Mammary epithelial cell (primary cell): ENCODE measurements at regions not wholly inside any gene's neighbourhood (a gene's known extent, or its start where the extent isn't known, plus 50 kb on each side); places are given as distances from the start of the nearest gene placed in this dataset.
"Not testable (repeated sequence)": the region's sequence is repeated elsewhere in the genome, so short reads cannot be mapped to it uniquely, and the experiment has no call there.

Experiments
- CTCF ChIP-seq, 2 donors: IDR thresholded peaks in 1 of 2; conservative IDR thresholded peaks in 1 of 2; 2 replicates each; pipeline ENCODE4 v1.5.1; 2011 to 2012; ENCODE audit warnings: inconsistent platforms in 2 of 2, low read length in 2 of 2, mild to moderate bottlenecking in 2 of 2, control low read depth in 1 of 2, low read depth in 1 of 2; ENCODE audit not compliant: insufficient read depth in 1 of 2; ENCODE audit errors: extremely low read depth in 1 of 2
- EZH2 ChIP-seq: IDR thresholded peaks from 2 replicates; pipeline ENCODE4 v1.6.1; 2012; ENCODE audit warnings: low read length, inconsistent platforms, borderline replicate concordance

DNA sequence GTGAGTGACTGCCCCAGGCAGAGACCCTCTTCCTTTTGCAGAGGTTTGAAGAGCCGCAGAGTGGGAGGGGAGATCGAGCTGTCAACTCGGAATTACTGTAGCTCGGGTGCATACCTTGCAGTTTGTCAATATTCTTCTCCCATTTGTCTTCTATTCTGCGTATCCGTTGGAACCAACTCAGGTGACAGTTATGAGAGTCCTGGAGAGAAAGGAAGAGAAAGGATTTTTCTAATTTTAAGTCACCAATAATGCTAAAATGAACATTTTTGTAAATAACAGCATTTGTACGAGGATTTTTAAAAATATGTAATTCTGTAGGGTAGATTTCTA is 1393.4 kb downstream of the CDH12 start:
- not testable (repeated sequence) for TF ChIP-seq CTCF (conservative IDR thresholded peaks at IDR 0.05 in 1 of 2, IDR thresholded peaks at IDR 0.05 in 1 of 2; ENCODE audit: extremely low read depth in 1 of 2, insufficient read depth in 1 of 2, low read depth in 1 of 2, low read length in 2 of 2); EZH2
